CD4-positive, alpha-beta T cell (primary cell): ENCODE measurements at regions not wholly inside any gene's neighbourhood (a gene's known extent, or its start where the extent isn't known, plus 50 kb on each side); places are given as distances from the start of the nearest gene placed in this dataset.

Experiments used
- ATAC-seq: fragments of 200-7000 bp; cut with Tn5 transposase; one replicate; pipeline ENCODE4 v1.10.0; 2022; ENCODE audit warnings: mild to moderate bottlenecking; ENCODE audit not compliant: poor library complexity
- CTCF ChIA-PET: fragments of 350-600 bp; sonication (Branson Sonifier 250); formaldehyde crosslinking; loops from one replicate; lab custom pipeline; 2021; ENCODE audit warnings: antibody characterized with exemption, inconsistent platforms; lab: Charles Lee
- POLR2A ChIA-PET: fragments of 350-600 bp; sonication (Branson Sonifier 250); formaldehyde crosslinking; loops from one replicate; lab custom pipeline; 2021; ENCODE audit warnings: antibody characterized with exemption, inconsistent platforms; lab: Charles Lee
- DNase-seq, 14 experiments: peaks; one replicate each; pipeline ENCODE4 v3.0.0-alpha.2; 2013 to 2020; ENCODE audit warnings: mixed read lengths in 2 of 14
- H3K27ac ChIP-seq, 2 donors: one replicate each; pipeline versions ENCODE4 v1.5.1 to v1.7.0; 2013; ENCODE audit warnings: low read length in 2 of 2, low read depth in 1 of 2, mild to moderate bottlenecking in 1 of 2
- H3K27me3 ChIP-seq, 2 experiments: 1 replicate in 1 of 2; 2 replicates in 1 of 2; pipeline versions ENCODE4 v1.6.1 to v1.7.0; 2013; ENCODE audit warnings: low read length in 2 of 2, control low read depth in 1 of 2, mild to moderate bottlenecking in 1 of 2, moderate library complexity in 1 of 2; ENCODE audit not compliant: insufficient read depth in 2 of 2, control insufficient read depth in 1 of 2
- H3K36me3 ChIP-seq: one replicate; pipeline ENCODE4 v1.6.1; 2013; ENCODE audit warnings: low read length, control low read depth; ENCODE audit not compliant: insufficient read depth
- H3K4me1 ChIP-seq: one replicate; pipeline ENCODE4 v1.6.1; 2013; ENCODE audit warnings: low read length, control low read depth; ENCODE audit not compliant: insufficient read depth
- H3K4me3 ChIP-seq: one replicate; pipeline ENCODE4 v1.5.1; 2013; ENCODE audit warnings: mild to moderate bottlenecking, low read length, moderate library complexity
- H3K9me3 ChIP-seq, 2 experiments: 1 replicate in 1 of 2; 2 replicates in 1 of 2; pipeline versions ENCODE4 v1.6.1 to v1.7.0; 2013; ENCODE audit warnings: low read length in 2 of 2, mild to moderate bottlenecking in 2 of 2, control low read depth in 1 of 2, moderate library complexity in 1 of 2; ENCODE audit not compliant: control insufficient read depth in 1 of 2, insufficient read depth in 1 of 2
- H3K27ac Mint-ChIP-seq: one replicate; pipeline ENCODE4 v1.8.0; 2020; ENCODE audit warnings: mixed read lengths
- H3K27me3 Mint-ChIP-seq: one replicate; pipeline ENCODE4 v1.8.0; 2021; ENCODE audit warnings: mixed read lengths
- H3K36me3 Mint-ChIP-seq: one replicate; pipeline ENCODE4 v1.8.0; 2021; ENCODE audit warnings: low read depth, mixed read lengths
- H3K4me1 Mint-ChIP-seq: one replicate; pipeline ENCODE4 v1.8.0; 2021; ENCODE audit warnings: low read depth, mixed read lengths
- H3K4me3 Mint-ChIP-seq: one replicate; pipeline ENCODE4 v1.8.0; 2020; ENCODE audit warnings: mild to moderate bottlenecking, mixed read lengths
- H3K9me3 Mint-ChIP-seq: one replicate; pipeline ENCODE4 v1.8.0; 2020; ENCODE audit warnings: mixed read lengths
- intact Hi-C, 2 experiments: fragments of 100-400 bp; cut with DNase I in 1 of 2; cut with micrococcal nuclease in 1 of 2; formaldehyde crosslinking; loops; one replicate each; pipeline versions ENCODE4 v1.15.1 to v1.9.0; 2023 to 2025; cut with DNase I, micrococcal nuclease
- TF ChIP-seq, protein P1 (sequence below): fragments of 200-600 bp; IDR thresholded peaks from one replicate; pipeline ENCODE4 v1.8.0; 2022; ENCODE audit warnings: antibody characterized with exemption, mild to moderate bottlenecking

DNA sequence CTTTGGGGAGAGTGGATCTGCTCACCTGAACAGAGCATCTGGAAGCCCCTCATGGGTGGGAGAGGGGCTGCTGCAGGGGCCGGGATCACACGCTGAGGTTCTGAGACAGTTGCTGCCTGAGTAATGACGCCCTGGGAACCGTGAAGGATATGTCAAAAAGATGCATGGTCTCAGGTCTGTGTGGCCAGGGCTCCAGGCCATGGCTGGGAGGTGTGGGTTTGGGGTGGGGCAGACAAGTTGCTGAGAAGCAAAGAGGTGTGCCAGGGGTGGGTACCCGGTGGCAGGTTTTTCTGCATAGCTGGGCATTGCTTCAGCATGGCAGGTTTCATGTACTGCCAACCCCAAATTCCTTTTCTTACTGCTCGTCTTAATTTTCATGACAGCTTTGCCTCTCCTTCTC is 133.5 kb downstream of the RPIA start:
- Histone ChIP-seq H3K4me1 (no peaks in the 10 kb centered on the region), H3K36me3 (no peaks in the 10 kb centered on the region), H3K4me3 (no peak overlapping the region), H3K27me3 (peaks cover 0 to 3% of the 10 kb centered on the region in 2 experiments), H3K27ac (no peak overlapping the region), H3K9me3 (no peaks in the 10 kb centered on the region)
- ChIA-PET CTCF (no interaction called here), POLR2A (no interaction called here)
- Mint-ChIP-seq H3K4me3 (no peak overlapping the region), H3K27me3 (peaks cover 6% of the 10 kb centered on the region), H3K27ac (no peak overlapping the region), H3K4me1 (no peaks in the 10 kb centered on the region), H3K36me3 (no peaks in the 10 kb centered on the region), H3K9me3 (no peaks in the 10 kb centered on the region)
- intact Hi-C loops = no loop called here
- TF ChIP-seq, protein P1, sequence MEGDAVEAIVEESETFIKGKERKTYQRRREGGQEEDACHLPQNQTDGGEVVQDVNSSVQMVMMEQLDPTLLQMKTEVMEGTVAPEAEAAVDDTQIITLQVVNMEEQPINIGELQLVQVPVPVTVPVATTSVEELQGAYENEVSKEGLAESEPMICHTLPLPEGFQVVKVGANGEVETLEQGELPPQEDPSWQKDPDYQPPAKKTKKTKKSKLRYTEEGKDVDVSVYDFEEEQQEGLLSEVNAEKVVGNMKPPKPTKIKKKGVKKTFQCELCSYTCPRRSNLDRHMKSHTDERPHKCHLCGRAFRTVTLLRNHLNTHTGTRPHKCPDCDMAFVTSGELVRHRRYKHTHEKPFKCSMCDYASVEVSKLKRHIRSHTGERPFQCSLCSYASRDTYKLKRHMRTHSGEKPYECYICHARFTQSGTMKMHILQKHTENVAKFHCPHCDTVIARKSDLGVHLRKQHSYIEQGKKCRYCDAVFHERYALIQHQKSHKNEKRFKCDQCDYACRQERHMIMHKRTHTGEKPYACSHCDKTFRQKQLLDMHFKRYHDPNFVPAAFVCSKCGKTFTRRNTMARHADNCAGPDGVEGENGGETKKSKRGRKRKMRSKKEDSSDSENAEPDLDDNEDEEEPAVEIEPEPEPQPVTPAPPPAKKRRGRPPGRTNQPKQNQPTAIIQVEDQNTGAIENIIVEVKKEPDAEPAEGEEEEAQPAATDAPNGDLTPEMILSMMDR = no peak
- ATAC-seq (no peak), DNase-seq (no peak)

DNA sequence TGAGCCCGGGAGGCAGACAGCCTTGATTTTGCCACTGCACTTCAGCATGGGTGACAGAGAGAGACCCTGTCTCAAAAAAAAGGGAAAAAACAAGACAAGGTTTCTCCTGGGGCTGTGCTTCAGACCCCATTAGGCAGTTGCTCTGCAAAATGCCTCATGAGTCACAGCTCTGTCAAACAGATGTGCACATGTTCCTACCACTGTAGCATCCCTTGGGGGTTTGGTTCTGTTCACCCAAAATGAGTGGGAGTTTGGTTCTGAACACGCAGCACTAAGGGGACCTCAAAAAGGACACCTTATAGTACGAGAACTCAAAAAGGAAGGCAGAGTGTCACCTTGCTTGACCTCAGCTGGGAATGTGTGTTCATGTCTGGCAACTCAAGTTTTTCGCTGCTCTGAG is 134.9 kb downstream of the RPIA start:
- CTCF ChIA-PET = no interaction called here
- Mint-ChIP-seq H3K27ac (no peak overlapping the region), H3K4me3 (no peak overlapping the region)

DNA sequence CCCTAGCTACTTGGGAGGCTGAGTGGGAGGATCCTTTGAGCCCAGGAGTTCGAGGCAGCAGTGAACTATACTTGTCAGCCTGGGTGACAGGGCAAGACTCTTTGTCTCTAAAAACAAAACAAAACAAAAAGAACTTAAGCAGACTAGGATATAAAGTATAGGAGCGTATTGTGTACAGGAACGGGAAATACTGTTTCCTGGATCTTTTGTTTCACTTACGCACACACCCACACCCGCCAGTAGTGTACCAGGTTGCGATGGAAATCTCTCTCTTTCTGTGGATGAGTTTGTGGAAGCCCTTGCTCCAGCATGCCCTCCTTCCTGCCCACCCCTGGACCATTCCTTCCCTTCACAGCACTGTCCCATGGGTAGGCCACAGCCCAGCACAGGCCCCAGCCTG is 136.3 kb downstream of the RPIA start:
- no peaks in the 10 kb centered on the region for H3K9me3 Mint-ChIP-seq
- Histone ChIP-seq H3K27ac (no peak overlapping the region), H3K27me3 (peaks cover 3% of the 10 kb centered on the region in 2 experiments), H3K9me3 (no peaks in the 10 kb centered on the region), H3K36me3 (no peaks in the 10 kb centered on the region), H3K4me1 (no peaks in the 10 kb centered on the region), H3K4me3 (no peak overlapping the region)
- H3K4me1 Mint-ChIP-seq = no peaks in the 10 kb centered on the region
- no peak overlapping the region for H3K4me3 Mint-ChIP-seq
- CTCF ChIA-PET = no interaction called here
- intact Hi-C loops = no loop called here
- no peak for DNase-seq
- H3K27me3 Mint-ChIP-seq = peaks cover 9% of the 10 kb centered on the region
- no peak overlapping the region for H3K27ac Mint-ChIP-seq
- H3K36me3 Mint-ChIP-seq = no peaks in the 10 kb centered on the region
- TF ChIP-seq, protein P1 = no peak
- POLR2A ChIA-PET = no interaction called here
- no peak for ATAC-seq

More for the DNA sequence above, 134.9 kb downstream of the RPIA start:
- no peaks in the 10 kb centered on the region for H3K9me3 Mint-ChIP-seq
- TF ChIP-seq, protein P1 = no peak
- Histone ChIP-seq H3K9me3 (no peaks in the 10 kb centered on the region), H3K4me3 (no peak overlapping the region), H3K4me1 (no peaks in the 10 kb centered on the region), H3K27me3 (peaks cover 0 to 3% of the 10 kb centered on the region in 2 experiments), H3K36me3 (no peaks in the 10 kb centered on the region), H3K27ac (no peak overlapping the region)
- DNase-seq = no peak
- POLR2A ChIA-PET = no interaction called here
- H3K27me3 Mint-ChIP-seq = peaks cover 9% of the 10 kb centered on the region
- no peaks in the 10 kb centered on the region for H3K4me1 Mint-ChIP-seq
- intact Hi-C loops = no loop called here
- no peaks in the 10 kb centered on the region for H3K36me3 Mint-ChIP-seq
- no peak for ATAC-seq
